HG02798 (cell line): ENCODE measurements at regions not wholly inside any gene's neighbourhood (a gene's known extent, or its start where the extent isn't known, plus 50 kb on each side); places are given as distances from the start of the nearest gene placed in this dataset.

Experiments used
- ATAC-seq: cut with Tn5 transposase; IDR thresholded peaks from one replicate; pipeline ENCODE4 v1.9.1; 2021; ENCODE audit warnings: mild to moderate bottlenecking; ENCODE audit not compliant: unreplicated experiment, poor library complexity

DNA sequence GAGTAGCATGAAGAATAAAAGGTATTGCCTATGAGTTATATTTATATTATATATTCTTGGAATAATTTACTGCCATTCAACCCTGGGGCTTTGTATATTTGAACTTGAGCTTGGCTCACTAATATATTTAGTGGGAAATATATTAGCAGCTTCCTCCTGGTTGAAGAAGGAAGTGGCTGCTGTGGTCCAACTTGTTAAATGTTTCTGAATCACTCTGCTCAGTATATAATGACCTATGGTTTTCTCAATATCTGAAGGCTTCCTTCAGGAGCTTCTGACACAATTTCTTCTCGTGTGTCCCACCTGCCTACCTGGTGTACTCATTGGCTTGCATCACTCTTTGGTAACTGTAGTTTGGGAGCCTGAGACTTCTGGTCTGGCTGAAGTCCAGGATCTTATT is 646.4 kb downstream of the TBC1D4 start:
- no peak for ATAC-seq

DNA sequence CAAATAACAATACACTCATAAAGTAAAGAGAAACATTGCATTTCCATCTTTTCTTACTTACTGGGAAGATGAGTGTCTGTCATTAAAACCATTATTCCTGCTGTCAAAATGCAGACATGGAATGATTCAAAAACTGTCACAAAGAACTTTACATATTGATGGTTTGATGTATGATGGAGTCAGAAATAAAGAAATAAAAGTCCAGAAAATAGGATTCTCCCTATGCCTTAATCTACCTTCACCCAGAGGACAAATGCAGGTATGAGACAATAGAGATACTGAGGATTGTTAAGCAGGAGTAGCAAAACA is 656.1 kb downstream of the TBC1D4 start:
- no peak for ATAC-seq

DNA sequence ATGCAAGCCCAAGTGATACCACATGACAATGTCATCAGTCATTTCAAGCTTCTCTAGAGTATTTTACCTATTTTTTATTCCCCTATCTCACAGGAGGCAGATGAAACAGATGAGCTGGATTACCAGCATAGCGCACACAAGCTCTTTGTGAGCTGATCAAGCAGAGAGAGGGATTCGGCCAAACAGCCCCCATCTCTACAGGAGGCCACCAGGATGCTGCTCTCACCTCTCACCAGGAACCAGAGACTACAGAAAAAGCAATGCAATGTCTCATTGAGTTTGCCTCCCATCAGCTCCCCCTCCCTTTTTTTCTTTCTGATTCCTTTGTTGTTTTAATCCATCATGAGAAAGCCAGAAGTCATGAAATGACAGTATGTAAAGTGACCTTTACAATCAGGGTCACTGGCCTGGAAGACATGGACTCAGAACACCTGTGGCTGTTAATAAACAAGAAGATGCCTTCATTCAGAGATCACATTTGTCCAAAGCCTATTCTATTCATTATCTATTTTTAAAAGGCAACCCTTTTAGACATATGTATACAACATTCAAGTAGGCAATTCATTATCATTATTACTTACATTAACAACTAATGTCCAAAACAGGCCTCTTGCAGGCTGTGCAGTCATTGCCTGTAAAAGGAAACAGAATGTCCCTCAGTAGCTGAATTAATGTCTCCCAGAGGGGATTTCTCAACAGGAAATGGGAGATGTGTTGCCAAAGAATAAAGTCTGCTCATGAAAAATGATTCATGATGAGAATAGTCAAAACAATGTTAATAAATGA is 656.6 kb downstream of the TBC1D4 start:
- no peak for ATAC-seq

DNA sequence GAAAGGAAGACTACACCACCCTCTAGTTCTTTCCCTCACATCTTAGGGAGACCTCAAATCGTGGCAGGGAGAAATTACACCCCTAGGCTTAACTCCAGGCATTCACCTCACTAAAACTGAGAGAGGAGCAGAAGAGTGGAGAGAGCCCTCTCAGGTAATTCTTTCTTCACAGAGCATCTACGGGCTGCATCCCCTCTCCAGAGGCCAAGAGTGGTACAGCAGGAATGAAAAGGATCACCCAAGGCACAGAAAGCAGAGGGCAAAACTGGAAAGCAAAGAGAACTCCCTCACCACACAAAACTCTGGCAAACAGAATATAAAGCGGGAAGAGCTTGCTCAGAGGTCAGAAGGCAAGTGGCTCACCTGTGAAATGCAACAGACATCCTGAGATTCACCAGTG is 661.2 kb downstream of the TBC1D4 start:
- ATAC-seq: no peak

DNA sequence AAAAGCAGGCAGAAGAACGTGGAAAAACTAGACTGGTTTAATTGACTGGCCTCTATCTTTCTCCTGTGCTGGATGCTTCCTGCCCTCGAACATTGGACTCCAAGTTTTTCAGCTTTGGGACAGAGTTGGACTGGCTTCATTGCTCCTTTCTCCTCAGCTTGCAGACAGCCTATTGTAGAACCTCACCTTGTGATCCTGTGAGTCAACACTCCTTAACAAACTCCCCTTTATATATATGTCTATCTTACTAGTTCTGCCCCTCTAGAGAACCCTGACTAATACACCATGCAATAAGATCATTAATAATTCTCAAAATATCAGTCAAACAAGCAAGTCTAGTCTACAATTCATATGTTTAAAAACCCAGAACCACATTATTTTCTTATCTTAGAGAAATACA is 662.4 kb downstream of the TBC1D4 start:
- ATAC-seq: no peak

DNA sequence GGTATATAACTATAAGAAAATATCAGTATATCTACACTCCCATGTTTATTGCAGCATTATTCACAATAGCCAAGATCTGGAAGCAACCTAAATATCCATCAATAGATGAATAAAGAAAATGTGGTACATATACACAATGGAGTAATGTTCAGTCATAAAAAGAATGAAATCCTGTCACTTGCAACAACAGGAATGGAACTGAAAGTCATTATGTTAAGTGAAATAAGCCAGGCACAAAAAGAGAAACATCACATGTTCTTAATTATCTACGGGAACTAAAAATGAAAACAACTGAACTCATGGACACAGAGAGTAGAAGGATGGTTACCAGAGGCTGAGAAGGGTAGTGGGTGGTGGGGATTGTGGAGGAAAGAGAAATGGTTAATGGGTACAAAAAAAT is 665.2 kb downstream of the TBC1D4 start:
- no peak for ATAC-seq

DNA sequence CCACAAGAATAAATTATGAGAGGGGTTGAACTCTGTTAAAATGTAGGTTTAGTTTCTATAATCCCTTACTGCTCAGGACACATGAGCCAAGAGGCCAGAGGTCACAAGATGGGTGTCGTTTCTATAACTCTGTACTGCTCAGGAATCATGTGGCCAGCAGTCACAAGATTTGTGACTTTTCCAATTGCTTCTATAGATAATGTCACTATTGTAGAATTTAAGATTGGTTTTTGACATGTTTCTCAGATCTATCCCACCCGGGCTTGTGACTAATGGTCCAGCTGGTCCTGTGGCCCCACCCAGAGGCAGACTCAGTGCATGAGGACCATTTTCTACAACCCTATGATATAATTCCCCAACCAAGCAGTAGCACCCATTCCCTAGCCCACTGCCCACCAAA is 662.0 kb upstream of the KLF12 start:
- no peak for ATAC-seq

DNA sequence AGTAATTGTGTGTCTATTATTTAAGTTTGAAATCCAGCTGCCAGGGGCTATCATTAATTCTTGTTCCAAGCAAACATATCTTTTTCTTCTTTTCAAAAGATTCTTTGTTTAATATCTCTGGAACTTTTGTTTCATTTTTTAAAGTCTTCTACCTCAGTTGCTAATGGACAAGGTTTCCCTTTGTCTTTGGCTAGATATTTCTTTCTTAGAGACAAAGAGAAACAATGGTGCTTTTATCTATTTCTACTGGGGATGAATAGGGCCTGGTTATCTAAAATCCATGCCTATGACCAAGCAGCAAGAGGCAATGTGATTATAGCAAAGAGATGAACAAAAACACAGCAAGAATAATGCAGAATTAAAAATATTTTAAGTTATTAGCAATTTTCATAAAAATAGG is 661.3 kb upstream of the KLF12 start:
- ATAC-seq: no peak

DNA sequence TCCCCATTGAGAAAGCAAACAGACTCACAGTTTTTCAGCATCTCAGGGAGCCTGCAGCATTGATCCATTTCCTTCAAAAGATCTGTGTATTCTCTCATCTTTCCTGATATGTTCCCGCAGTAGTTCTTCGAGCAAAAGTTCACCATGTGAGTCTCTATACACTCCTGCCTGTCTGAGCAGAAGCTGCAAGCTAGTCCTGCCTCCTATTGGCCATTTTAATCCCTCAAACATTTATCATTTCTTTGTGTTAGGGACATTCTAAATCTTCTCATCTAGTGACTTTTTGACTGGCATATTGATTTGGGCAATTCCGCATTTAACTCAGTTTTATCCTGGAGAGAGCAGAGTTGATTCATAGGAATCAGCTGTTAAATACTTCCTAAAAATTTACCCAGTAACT is 660.4 kb upstream of the KLF12 start:
- no peak for ATAC-seq

DNA sequence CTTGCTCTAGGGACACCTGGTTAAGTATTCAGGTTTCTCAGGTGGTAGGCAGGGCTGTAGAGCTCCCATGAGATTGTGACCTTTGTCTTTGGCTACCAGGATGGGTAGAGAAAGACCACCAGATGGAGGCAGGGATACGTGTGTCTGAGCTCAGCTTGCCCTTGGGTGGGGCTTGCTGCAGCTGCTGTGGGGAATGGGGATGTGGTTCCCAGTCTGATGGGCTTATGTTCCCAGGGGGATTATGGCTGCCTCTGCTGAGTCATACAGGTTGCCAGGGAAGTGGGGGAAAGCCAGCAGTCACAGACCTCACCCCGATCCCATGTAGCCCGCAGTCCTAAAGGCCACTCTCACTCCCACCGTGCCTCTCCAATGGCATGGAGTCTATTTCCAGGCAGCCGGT is 659.9 kb upstream of the KLF12 start:
- ATAC-seq: no peak

DNA sequence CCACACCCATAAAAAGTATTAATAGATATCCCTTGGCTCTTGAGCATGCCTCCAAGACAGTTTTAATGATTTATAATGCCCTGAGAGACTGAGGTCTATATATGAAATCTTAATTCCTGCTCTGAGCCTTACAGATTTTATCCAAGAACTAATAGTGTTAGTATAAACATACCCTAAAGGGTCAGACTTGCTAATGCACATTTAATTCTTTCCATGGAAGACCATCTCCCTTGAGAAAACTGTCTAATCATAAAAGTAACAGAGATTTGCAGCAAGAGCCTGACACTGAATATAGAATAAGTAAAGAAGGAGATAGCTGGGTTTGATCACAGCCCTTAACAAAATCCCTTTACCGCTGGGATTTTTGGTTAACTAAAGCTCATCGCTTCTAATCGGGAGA is 650.8 kb upstream of the KLF12 start:
- ATAC-seq: no peak

DNA sequence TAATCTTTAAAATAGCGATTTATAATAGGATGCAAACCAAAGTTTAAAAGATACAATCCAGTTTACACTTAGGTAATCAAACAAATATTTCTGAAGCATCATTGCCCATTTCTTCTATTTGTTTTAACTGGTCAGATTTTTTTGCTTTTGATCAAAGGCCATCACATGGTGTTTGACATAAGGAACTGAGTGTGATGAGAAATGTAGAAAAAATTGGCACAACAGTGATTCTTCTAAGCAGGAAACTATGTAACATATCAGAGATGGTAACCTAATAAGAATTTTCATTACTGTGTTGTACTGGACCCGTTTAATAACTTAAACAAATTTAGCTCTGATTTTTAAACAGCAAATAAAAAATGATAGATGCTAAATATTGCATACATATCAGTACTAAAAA is 644.7 kb upstream of the KLF12 start:
- ATAC-seq: no peak

DNA sequence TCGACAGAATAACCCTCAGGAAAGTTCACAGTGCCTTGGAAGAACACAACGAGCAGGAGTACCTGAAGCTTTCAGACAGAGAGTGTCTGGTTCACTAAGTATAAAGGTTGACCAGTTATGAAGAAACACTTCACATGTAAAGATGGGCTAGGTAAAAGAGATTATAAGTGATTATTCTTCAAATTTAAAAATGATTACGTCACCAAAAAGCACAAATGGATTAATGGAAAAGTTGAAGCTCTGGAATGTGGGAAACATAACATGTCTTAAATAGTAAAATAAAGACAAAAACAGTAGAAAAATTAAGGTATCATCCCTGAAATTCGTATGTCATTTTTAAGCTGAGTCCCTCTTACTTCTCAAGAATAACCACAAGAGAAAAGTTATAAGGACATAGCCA is 643.9 kb upstream of the KLF12 start:
- ATAC-seq: no peak

DNA sequence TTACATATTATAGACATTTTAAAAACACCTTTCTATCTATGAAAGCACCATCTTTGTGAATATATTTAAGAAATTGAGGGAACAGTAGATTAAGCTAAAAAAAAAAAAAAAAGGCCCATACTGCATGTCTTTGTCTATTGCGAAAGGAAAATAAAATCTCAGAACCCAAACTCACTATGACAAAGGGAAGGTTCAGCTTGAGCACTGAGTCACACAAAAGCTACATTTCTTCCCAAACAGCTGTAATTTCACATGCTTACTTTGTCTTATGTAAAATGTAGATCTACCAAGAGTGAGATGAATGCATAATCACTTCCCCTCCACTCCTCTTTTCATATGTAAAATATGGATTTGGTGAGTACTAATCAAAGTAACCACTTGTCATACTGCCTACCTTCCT is 640.1 kb upstream of the KLF12 start:
- no peak for ATAC-seq

DNA sequence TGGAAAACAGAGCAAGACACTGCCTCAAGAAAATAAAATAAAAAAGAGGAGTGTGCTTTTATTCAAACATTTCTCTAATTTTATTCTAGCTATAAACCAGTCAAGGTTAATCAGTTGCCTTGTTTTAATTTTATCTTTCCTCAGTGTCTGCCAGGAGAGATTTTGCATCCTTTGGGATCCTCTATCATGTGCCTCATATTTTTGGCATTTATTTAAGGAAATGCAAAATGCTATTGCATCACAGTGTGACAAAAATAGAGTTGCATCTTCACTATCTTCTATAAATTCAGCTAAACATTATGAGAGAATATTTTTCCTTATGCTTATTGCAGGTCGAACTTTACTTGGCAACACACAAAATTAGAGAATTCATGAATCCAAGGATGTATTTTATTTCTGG is 639.0 kb upstream of the KLF12 start:
- ATAC-seq: no peak

DNA sequence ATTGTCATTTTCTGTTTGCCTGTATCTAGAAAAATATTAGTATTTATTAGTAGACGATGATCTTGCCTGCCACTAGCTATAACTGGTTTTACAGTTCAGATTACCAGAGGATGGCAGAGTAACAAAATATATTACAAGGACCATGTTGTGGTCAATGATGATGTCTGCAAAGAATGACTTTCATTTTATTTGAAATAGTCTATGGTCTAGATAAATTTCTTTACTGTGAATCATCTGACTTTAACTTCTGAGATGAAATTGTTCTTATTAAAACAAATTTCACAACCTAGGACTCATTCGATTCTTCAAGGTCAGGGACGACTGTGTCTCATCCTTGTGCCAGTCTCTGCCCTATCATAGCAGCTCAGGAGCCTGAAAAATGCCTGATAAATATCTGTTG is 637.8 kb upstream of the KLF12 start:
- ATAC-seq: no peak

DNA sequence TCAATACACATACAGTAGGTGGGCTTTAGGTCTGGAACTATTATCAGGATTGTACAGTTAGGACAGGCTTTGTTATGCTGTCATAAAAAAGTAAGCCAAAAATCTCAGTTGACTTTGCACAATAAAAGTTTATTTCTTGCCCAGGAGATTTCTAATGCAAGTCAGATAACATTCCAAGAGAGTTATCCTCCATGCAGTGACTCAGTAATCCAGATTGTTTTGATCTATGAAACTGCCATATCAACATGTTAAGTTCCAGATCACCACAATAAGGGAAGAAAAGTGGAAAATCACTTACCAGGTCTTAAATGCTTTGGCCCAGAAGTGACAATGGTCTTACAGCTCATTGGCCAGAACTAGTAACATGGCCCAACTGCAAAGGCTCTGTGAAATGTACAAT is 636.2 kb upstream of the KLF12 start:
- ATAC-seq: no peak

DNA sequence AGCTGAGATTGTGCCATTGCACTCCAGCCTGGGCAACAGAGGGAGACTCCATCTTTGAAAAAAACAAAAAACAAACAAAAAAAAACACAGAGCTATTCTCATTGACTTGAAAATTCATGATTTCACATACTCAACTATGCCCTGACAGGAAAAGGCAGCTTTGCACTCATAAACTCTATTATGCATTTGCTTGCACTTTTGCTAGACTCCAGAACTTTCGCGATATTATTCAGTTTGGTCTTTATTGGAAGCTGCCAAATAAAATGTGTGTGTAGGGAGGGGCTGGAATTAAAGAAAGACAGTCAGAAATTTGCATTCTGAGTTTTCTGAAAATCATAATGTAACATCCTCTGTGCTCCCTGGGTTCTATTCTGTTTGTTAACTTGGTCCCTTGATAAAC is 635.1 kb upstream of the KLF12 start:
- no peak for ATAC-seq

DNA sequence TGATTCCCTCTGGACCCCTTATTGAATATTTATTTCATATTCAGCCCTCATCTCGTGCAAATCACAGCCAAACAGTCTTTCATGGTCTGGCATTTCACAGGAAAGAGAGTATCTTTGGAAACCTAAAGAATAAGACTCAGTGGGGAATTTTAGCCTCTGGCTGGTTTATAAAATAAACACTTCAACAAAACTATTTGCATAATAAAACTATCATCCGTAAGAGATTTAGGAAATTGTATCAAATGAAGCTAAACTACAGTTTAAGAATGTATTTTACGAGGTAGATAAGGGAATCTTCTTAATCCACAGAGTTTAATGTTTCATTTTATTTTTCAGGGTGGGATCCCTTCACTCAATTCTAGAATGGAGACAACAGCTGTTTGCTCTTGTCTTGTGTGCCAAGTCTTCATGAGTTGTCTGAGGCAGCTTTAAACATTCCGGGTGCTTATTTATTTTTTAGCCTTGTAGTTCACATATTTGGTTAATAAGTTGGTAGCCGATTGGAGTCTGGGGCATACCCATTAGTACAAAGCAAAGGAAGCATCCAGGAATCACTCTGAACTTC is 634.4 kb upstream of the KLF12 start:
- ATAC-seq: no peak

DNA sequence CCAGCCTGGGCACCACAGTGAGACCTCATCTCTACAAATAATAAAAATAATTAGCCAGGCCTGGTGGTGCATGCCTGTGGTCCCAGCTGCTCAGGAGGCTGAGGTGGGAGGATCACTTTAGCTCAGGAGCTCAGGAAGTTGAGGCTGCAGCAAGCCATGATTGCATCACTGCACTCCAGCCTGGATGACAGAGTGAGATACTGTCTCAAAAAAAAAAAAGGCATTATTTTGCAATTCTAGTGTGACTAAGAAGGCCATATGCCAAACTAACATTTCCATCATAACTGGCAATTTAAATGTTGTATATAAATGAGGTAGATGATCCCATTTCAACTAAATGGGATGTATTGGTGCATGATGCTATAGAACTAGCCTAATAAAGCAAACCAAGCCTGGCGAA is 632.8 kb upstream of the KLF12 start:
- no peak for ATAC-seq

DNA sequence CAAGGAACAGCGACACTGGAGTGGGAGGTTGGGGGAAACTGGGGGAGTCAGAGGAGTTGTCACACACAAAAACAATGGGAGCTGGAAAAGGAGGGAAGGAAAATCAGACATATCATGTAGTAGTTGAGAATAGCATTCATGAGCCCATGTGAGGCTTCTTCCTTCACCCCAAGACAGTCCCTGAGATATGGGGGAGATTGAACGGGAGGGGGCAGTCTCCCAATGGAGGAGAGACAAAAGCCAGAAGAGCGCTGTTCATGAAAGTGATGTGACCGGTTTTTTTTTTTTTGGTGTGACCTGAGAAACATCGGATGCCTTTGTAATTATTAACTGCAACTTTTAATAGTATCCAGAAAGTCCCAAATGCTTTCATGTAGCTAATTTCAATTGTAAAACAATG is 631.8 kb upstream of the KLF12 start:
- no peak for ATAC-seq
